Aorta (tissue), 5 donors: ENCODE measurements at regions not wholly inside any gene's neighbourhood (a gene's known extent, or its start where the extent isn't known, plus 50 kb on each side); places are given as distances from the start of the nearest gene placed in this dataset.

Source experiments
- ATAC-seq: fragments of 200-7000 bp; cut with Tn5 transposase; one replicate; pipeline ENCODE4 v1.9.1; 2022; ENCODE audit warnings: moderate library complexity; ENCODE audit not compliant: low FRiP score
- DNase-seq, 2 donors: peaks; one replicate each; pipeline ENCODE4 v3.0.0-alpha.2; 2020
- H3K27ac ChIP-seq, 2 donors: one replicate each; pipeline ENCODE4 v1.5.1; 2013; ENCODE audit warnings: low read length in 2 of 2, mild to moderate bottlenecking in 2 of 2, moderate library complexity in 2 of 2, control low read depth in 1 of 2, inconsistent platforms in 1 of 2, low read depth in 1 of 2
- H3K27me3 ChIP-seq, 2 donors: one replicate each; pipeline ENCODE4 v1.6.1; 2013; ENCODE audit warnings: control low read depth in 1 of 2, low read length in 1 of 2, mild to moderate bottlenecking in 1 of 2, moderate library complexity in 1 of 2; ENCODE audit not compliant: insufficient read depth in 2 of 2, control insufficient read depth in 1 of 2
- H3K36me3 ChIP-seq, 2 donors: one replicate each; pipeline ENCODE4 v1.6.1; 2013; ENCODE audit warnings: control low read depth in 1 of 2, low read length in 1 of 2, mild to moderate bottlenecking in 1 of 2; ENCODE audit not compliant: insufficient read depth in 2 of 2, control insufficient read depth in 1 of 2
- H3K4me1 ChIP-seq, 2 donors: one replicate each; pipeline ENCODE4 v1.6.1; 2013; ENCODE audit warnings: low read length in 2 of 2, control low read depth in 1 of 2, mild to moderate bottlenecking in 1 of 2, moderate library complexity in 1 of 2; ENCODE audit not compliant: insufficient read depth in 2 of 2, control insufficient read depth in 1 of 2
- H3K4me3 ChIP-seq, 2 donors: one replicate each; pipeline ENCODE4 v1.5.1; 2013; ENCODE audit warnings: low read length in 2 of 2, control low read depth in 1 of 2, mild to moderate bottlenecking in 1 of 2
- H3K9me3 ChIP-seq: one replicate; pipeline ENCODE4 v1.6.1; 2013; ENCODE audit warnings: mild to moderate bottlenecking, low read length; ENCODE audit not compliant: control insufficient read depth
- WGBS, 2 donors: extraction: QIAGEN DNeasy Blood & Tissue Kit; methylation state at CpG; one replicate each; pipeline ENCODE4 v1.1.7; 2013; 5-methylcytosine and 5-hydroxymethylcytosine counted together
- intact Hi-C, 2 donors: fragments of 100-400 bp; cut with DNase I; formaldehyde crosslinking; loops; one replicate each; pipeline versions ENCODE4 v1.14.2 to v1.15.0; 2022
- donor health status: healthy with polysubstance abuse.
- donor health status: Bipolar disorder and iron deficiency.
- donor health status: DM: no; HTN: no; CAD: no.
- donor health status: DM: no; HTN: no; CAD: no.
- donor health status: DM: yes; HTN: yes; CAD: no.

DNA sequence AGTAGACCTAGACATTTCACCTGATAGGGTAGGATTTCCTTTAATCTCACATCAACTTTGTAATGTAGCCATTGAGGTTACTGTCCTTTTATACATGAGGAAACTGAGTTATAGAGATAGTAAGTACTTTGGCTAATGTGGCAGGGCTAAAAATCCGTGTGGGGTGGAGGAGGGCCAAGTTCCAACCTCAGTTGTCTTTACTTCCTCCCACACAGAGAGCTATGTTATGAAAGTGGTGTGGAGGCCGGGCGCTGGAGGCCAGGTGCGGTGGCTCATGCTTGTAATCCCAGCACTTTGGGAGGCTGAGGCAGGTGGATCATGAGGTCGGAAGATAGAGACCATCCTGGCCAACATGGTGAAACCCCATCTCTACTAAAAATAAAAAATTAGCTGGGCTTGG, 173.3 kb downstream of the PALM2AKAP2 start:
- no peak overlapping the region for H3K4me3 ChIP-seq

DNA sequence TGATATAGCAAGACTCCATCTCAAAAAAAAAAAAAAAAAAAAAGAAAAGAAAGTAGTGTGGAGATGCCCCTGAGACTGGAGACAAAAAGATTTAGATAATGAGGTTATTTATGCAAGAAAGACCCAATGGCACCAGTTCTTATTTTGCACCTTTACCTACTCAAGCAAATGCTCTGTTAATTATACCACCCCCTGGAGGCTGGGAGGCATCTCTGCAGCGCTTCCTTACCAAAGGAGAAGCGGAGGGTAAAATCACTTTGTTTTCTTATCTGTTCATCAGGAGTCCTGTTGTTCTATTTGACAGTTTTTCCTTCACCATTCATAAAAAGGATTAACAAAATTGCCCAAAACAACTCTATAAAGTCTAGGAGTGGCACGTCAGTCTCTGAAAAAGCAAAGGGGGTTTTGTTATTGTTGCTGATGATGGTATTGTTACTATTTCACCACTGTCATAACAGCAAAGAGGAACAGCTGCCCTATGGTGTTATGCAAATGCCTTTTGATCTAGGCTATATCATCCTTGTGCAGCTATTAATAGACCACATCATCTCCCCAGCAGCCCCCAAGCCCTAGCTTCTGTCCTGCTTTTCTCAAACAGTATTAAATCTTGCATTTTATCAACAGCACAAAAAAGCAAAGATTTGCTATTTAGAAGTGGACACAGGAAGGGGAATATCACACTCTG, 174.0 kb downstream of the PALM2AKAP2 start:
- WGBS, 2 donors, result 95 to 96% methylated on average over 3 of the region's 3 CpGs
- Histone ChIP-seq H3K9me3 (no peaks in the 10 kb centered on the region), H3K27ac (no peak overlapping the region), H3K27me3 (no peaks in the 10 kb centered on the region), H3K4me3 (no peak overlapping the region), H3K36me3 (no peaks in the 10 kb centered on the region), H3K4me1 (peaks cover under 1 to 2% of the 10 kb centered on the region in 2 donors)
- DNase-seq (no peak), ATAC-seq (no peak)
- intact Hi-C loops, result no loop called here

More for the DNA sequence above, 173.3 kb downstream of the PALM2AKAP2 start:
- Histone ChIP-seq H3K27me3 (no peaks in the 10 kb centered on the region), H3K36me3 (no peaks in the 10 kb centered on the region), H3K9me3 (no peaks in the 10 kb centered on the region), H3K27ac (no peak overlapping the region), H3K4me1 (peaks cover 0 to 2% of the 10 kb centered on the region in 2 donors)
- DNase-seq (no peak), ATAC-seq (no peak)
- 85 to 86% methylated on average over 5 of the region's 5 CpGs for WGBS, 2 donors
- intact Hi-C loops, result no loop called here

DNA sequence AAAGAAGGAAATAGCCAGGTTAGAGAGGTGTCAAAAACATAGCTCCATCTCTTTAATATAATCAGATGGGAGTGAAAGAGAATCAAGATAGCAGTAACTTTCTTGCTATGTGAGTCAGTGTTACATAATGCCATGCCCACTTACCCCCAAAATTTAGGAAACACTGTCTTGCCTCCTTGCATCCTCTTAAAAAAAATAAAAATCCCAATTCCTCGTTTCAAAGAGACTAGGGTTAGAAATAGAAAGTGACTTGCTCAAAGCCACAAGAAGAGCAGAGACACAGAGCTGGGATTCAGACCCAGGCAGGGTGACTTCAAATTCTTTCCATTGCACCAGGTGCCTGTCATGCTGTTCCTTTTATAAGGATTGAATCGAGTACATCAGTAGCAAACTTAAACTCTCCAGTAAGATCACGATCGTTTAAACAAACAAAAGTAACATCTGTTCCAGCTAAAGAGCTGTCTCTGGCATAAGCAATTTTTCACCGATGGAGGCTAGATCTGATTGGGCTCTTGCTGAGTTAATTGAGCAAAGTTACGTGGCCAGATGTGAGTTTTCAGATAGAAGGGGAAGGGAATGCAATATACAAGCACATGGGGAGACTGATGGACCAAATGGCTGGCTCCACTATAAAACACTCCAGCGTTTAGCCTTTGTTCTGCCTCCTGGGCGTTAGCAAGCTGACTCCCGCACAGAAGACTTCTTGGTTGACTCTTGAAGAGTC, 176.9 kb downstream of the PALM2AKAP2 start:
- Histone ChIP-seq H3K4me1 (peaks cover 3 to 5% of the 10 kb centered on the region in 2 donors), H3K27ac (peak overlapping the region; percentile 43 to 51), H3K36me3 (peaks cover 0 to 4% of the 10 kb centered on the region in 2 donors), H3K9me3 (no peaks in the 10 kb centered on the region), H3K4me3 (peak overlapping the region in 1 of 2 donors; percentile 10), H3K27me3 (no peaks in the 10 kb centered on the region)
- intact Hi-C loops, result loop anchor here in 1 of 2 donors (5.0 kb wide), 1 partner anchor 45 kb away; no protein-coding TSS in a partner anchor
- no peak for DNase-seq
- no peak for ATAC-seq
- 8 to 9% methylated on average over 9 of the region's 9 CpGs for WGBS, 2 donors

DNA sequence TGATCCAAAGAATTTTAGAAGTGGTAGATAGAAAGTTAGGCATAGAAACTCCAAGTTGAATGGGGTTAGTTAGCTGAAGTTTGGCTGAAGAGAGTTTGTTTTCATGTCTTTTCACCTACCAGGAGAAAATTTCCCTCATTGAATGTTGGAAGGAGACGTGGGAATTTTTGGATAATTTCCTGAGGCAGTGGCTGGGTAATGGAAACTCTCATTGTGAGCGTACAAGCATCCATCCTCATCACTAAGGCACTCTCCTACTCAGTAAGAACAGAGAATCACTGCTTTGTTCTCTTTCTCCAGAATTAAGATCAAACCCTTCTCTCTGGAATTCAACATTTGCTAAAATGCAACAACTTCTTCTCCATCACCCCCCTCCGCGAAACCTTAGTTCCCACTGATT, 179.7 kb downstream of the PALM2AKAP2 start:
- no peak for ATAC-seq

DNA sequence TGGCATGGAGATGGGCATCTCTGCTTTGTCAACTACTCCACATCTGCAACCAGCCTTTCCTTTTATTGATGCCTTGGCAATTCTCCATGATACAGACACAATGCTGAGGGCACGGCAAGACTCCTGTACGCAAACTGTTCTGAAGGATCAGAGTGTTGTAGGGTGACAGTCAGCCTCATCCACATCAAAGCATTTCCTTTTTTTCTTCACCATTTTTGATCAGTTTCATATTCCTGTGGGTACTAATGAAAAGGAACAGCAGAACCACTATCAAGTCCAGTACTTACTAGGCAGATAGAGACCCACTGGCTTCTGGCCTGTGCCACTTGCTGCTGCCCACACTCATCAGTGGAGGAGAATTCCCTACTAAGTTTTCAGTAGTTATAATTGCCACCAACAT, 181.6 kb downstream of the PALM2AKAP2 start:
- ATAC-seq, result no peak

More for the DNA sequence above, 179.7 kb downstream of the PALM2AKAP2 start:
- no peak for DNase-seq
- 47 to 57% methylated on average over 4 of the region's 4 CpGs for WGBS, 2 donors
- Histone ChIP-seq H3K27me3 (no peaks in the 10 kb centered on the region), H3K4me1 (peaks cover 3 to 5% of the 10 kb centered on the region in 2 donors), H3K9me3 (no peaks in the 10 kb centered on the region), H3K27ac (no peak overlapping the region), H3K36me3 (peaks cover 0 to 4% of the 10 kb centered on the region in 2 donors), H3K4me3 (no peak overlapping the region)
- intact Hi-C loops, result loop anchor here in 1 of 2 donors (5.0 kb wide), 1 partner anchor 47 kb away; no protein-coding TSS in a partner anchor

DNA sequence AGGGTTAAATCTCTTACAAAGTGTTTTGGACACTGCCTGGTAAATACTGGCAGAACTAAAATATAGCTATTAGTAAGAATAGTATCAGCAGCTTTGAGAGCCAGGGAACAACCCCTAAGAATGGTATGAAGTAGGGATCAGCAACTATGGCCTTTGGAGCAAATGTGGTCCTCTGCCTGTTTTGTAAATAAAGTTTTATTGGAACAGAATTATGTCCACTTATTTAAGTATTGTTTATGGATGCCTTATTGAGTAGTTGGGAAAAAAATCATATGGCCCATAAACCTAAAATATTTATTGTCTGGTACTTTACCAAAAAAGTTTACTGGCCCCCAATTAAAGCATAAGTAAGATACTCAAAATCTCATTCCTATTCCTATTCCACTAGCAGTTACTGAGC, 182.2 kb downstream of the PALM2AKAP2 start:
- intact Hi-C loops, result no loop called here
- no peak overlapping the region for H3K27ac ChIP-seq
- peaks cover 0 to 4% of the 10 kb centered on the region in 2 donors for H3K36me3 ChIP-seq
- ATAC-seq (no peak), DNase-seq (no peak)
- H3K27me3 ChIP-seq, result no peaks in the 10 kb centered on the region
- peaks cover 3 to 5% of the 10 kb centered on the region in 2 donors for H3K4me1 ChIP-seq
- no peaks in the 10 kb centered on the region for H3K9me3 ChIP-seq
- H3K4me3 ChIP-seq, result no peak overlapping the region

More for the DNA sequence above, 181.6 kb downstream of the PALM2AKAP2 start:
- DNase-seq, result no peak
- Histone ChIP-seq H3K9me3 (no peaks in the 10 kb centered on the region), H3K36me3 (peaks cover 0 to 4% of the 10 kb centered on the region in 2 donors), H3K4me3 (no peak overlapping the region), H3K4me1 (peaks cover 3 to 5% of the 10 kb centered on the region in 2 donors), H3K27me3 (no peaks in the 10 kb centered on the region), H3K27ac (no peak overlapping the region)
- 93 to 95% methylated on average over 2 of the region's 2 CpGs for WGBS, 2 donors
- intact Hi-C loops, result no loop called here

DNA sequence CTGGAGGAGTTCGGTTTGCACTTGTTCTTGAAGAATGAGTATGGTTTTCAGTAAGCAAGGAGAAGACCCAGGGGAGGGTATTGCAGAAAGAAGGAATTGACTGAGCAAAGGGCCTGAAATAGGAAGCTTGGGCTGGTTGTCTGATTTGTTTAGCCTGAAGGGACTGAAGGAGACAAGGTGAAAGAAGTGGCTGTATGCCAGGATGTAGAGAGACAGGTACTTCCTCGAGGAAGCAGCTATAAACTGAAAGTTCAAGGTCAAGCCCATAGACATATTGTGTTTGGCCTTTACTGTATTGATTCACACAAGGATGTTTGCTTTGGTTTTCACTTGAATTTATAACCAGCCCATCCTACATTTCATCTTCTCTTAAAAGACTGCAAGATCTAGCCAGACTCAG, 183.1 kb downstream of the PALM2AKAP2 start:
- no peaks in the 10 kb centered on the region for H3K9me3 ChIP-seq
- 77 to 79% methylated on average over 2 of the region's 2 CpGs for WGBS, 2 donors
- H3K36me3 ChIP-seq, result peaks cover 0 to 4% of the 10 kb centered on the region in 2 donors
- DNase-seq (no peak), ATAC-seq (no peak)
- H3K4me1 ChIP-seq, result peaks cover 2 to 5% of the 10 kb centered on the region in 2 donors
- intact Hi-C loops, result no loop called here
- H3K4me3 ChIP-seq, result no peak overlapping the region
- H3K27ac ChIP-seq, result no peak overlapping the region
- H3K27me3 ChIP-seq, result no peaks in the 10 kb centered on the region

DNA sequence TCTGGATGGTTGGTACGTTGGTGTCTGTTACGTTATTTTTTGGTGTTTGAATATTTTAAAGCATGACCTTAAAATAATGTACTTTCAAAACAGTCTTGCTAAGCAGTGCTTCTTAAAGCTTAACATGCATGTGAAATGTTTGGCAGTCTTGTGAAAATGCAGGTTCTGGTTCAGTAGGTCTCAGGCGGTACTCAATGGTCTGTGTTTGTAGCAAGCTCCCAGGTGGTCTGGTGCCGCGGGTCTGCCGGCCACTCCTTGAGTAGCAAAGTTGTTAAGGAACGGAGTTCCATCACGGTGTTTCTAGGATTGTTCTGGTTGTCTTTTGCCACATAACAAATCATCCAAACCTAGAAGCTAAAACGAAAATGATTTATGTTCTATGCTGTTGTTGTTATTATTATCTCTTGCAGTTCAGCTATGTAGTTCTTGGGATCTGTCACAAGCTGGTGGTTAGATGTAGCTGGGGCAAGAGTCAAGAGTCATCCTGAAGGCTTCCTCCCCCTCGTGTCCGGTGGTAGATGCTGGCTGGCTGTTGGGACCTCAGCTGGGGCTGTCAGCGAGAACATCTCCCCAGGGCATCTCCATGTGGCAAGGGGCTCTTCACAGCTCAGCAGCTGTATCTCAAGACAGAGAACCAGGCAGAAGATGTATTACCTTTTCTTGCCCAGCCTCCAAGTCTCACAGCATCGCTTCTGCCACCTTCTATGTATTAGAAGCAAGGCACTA, 186.8 kb downstream of the PALM2AKAP2 start:
- intact Hi-C loops, result no loop called here

More for the DNA sequence above, 186.8 kb downstream of the PALM2AKAP2 start:
- WGBS, 2 donors, result 85 to 86% methylated on average over 13 of the region's 13 CpGs
- Histone ChIP-seq H3K4me1 (peaks cover 0 to 3% of the 10 kb centered on the region in 2 donors), H3K4me3 (no peak overlapping the region), H3K36me3 (no peaks in the 10 kb centered on the region), H3K27me3 (no peaks in the 10 kb centered on the region), H3K27ac (no peak overlapping the region), H3K9me3 (no peaks in the 10 kb centered on the region)
- no peak for ATAC-seq
- no peak for DNase-seq
